ENCODE measurements at regions not wholly inside any gene's neighbourhood (a gene's known extent, or its start where the extent isn't known, plus 50 kb on each side); places are given as distances from the start of the nearest gene placed in this dataset.

GRCh38 chr12:66028390-66028789, 102.2 kb downstream of the LLPH start:
- Histone ChIP-seq H3K27me3 (ENCODE audit: insufficient read depth, low read length) (no peaks in the 10 kb centered on the region), H3K79me1 (ENCODE audit: low read length) (peaks cover 6% of the 10 kb centered on the region), H3K79me2 (ENCODE audit: control insufficient read depth, insufficient read depth, low read length, poor library complexity) (no peaks in the 10 kb centered on the region), H2BK120ac (ENCODE audit: insufficient read depth, low read length, poor library complexity) (no peak overlapping the region), H3K9ac (ENCODE audit: low read length) (no peak overlapping the region), H4K12ac (ENCODE audit: low read depth, low read length) (no peak overlapping the region), H2BK5ac (ENCODE audit: low read depth, low read length, poor library complexity) (no peak overlapping the region), H2AFZ (ENCODE audit: insufficient read depth, low read length, poor library complexity) (no peak overlapping the region), H4K8ac (ENCODE audit: low read depth, low read length) (no peak overlapping the region), H3K36me3 (ENCODE audit: control insufficient read depth in 1 of 2, insufficient read depth in 2 of 2, low read length in 2 of 2) (no peaks in the 10 kb centered on the region), H2AK5ac (ENCODE audit: low read length) (no peak overlapping the region), H4K91ac (ENCODE audit: low read depth, low read length) (no peak overlapping the region), H3K9me3 (ENCODE audit: insufficient read depth, low read depth, low read length) (no peaks in the 10 kb centered on the region), H3K23ac (ENCODE audit: low read length) (no peak overlapping the region), H3K27ac (ENCODE audit: low read depth, low read length) (no peak overlapping the region), H3K4me1 (ENCODE audit: control insufficient read depth in 1 of 2, insufficient read depth in 2 of 2, low read length in 2 of 2) (peaks cover 0 to 2% of the 10 kb centered on the region in 2 experiments), H3K18ac (ENCODE audit: low read length) (no peak overlapping the region), H2BK12ac (ENCODE audit: low read length) (peak overlapping the region; percentile 95), H3K4me2 (ENCODE audit: low read length) (no peak overlapping the region), H3K4ac (ENCODE audit: low read depth, low read length) (no peak overlapping the region), H3K14ac (ENCODE audit: low read length) (no peak overlapping the region), H3K4me3 (ENCODE audit: low read depth, low read length) (no peak overlapping the region)
- WGBS (ENCODE audit: extremely low coverage, insufficient coverage, insufficient read length): no CpG with 5 or more reads among the region's 2 CpGs
- no peak for DNase-seq

- H3K4ac ChIP-seq (ENCODE audit: low read depth, low read length): no peak overlapping the region
- H4K12ac ChIP-seq (ENCODE audit: low read depth, low read length): no peak overlapping the region
- no peak overlapping the region for H3K4me2 ChIP-seq (ENCODE audit: low read length)
- no peaks in the 10 kb centered on the region for H3K27me3 ChIP-seq (ENCODE audit: insufficient read depth, low read length)
- H2AFZ ChIP-seq (ENCODE audit: insufficient read depth, low read length, poor library complexity): no peak overlapping the region
- H3K9me3 ChIP-seq (ENCODE audit: insufficient read depth, low read depth, low read length): no peaks in the 10 kb centered on the region
- no peaks in the 10 kb centered on the region for H3K36me3 ChIP-seq (ENCODE audit: control insufficient read depth in 1 of 2, insufficient read depth in 2 of 2, low read length in 2 of 2)
- H3K23ac ChIP-seq (ENCODE audit: low read length): no peak overlapping the region
- H3K4me3 ChIP-seq (ENCODE audit: low read depth, low read length): no peak overlapping the region
- peak overlapping the region; percentile 74 for H3K27ac ChIP-seq (ENCODE audit: low read depth, low read length)
- no peak overlapping the region for H2BK120ac ChIP-seq (ENCODE audit: insufficient read depth, low read length, poor library complexity)
- H2AK5ac ChIP-seq (ENCODE audit: low read length): no peak overlapping the region
- peak overlapping the region; percentile 81 for H2BK5ac ChIP-seq (ENCODE audit: low read depth, low read length, poor library complexity)
- peak overlapping the region; percentile 43 for H4K91ac ChIP-seq (ENCODE audit: low read depth, low read length)
- H4K8ac ChIP-seq (ENCODE audit: low read depth, low read length): no peak overlapping the region
- peak overlapping the region; percentile 76 for H3K14ac ChIP-seq (ENCODE audit: low read length)
- H2BK12ac ChIP-seq (ENCODE audit: low read length): peak overlapping the region; percentile 70
- H3K79me2 ChIP-seq (ENCODE audit: control insufficient read depth, insufficient read depth, low read length, poor library complexity): no peaks in the 10 kb centered on the region
- peak; percentile 34 to 73 for DNase-seq
- WGBS (ENCODE audit: extremely low coverage, insufficient coverage, insufficient read length): no CpG with 5 or more reads among the region's 2 CpGs
- no peak overlapping the region for H3K18ac ChIP-seq (ENCODE audit: low read length)
- H3K4me1 ChIP-seq (ENCODE audit: control insufficient read depth in 1 of 2, insufficient read depth in 2 of 2, low read length in 2 of 2): peaks cover 0 to 2% of the 10 kb centered on the region in 2 experiments
- H3K9ac ChIP-seq (ENCODE audit: low read length): no peak overlapping the region
- H3K79me1 ChIP-seq (ENCODE audit: low read length): peaks cover 7% of the 10 kb centered on the region
These were observed 105.1 kb downstream of the LLPH start for GRCh38 chr12:66025477-66025876.

- H3K27ac ChIP-seq (ENCODE audit: low read depth, low read length): no peak overlapping the region
- H4K8ac ChIP-seq (ENCODE audit: low read depth, low read length): no peak overlapping the region
- peaks cover 7% of the 10 kb centered on the region for H3K79me1 ChIP-seq (ENCODE audit: low read length)
- H2AK5ac ChIP-seq (ENCODE audit: low read length): no peak overlapping the region
- H3K23ac ChIP-seq (ENCODE audit: low read length): no peak overlapping the region
- H2BK12ac ChIP-seq (ENCODE audit: low read length): no peak overlapping the region
- H2AFZ ChIP-seq (ENCODE audit: insufficient read depth, low read length, poor library complexity): no peak overlapping the region
- H3K4me1 ChIP-seq (ENCODE audit: control insufficient read depth in 1 of 2, insufficient read depth in 2 of 2, low read length in 2 of 2): peaks cover 0 to 2% of the 10 kb centered on the region in 2 experiments
- no peak overlapping the region for H4K91ac ChIP-seq (ENCODE audit: low read depth, low read length)
- H3K79me2 ChIP-seq (ENCODE audit: control insufficient read depth, insufficient read depth, low read length, poor library complexity): no peaks in the 10 kb centered on the region
- H3K27me3 ChIP-seq (ENCODE audit: insufficient read depth, low read length): no peaks in the 10 kb centered on the region
- DNase-seq: no peak
- H3K4me2 ChIP-seq (ENCODE audit: low read length): no peak overlapping the region
- H3K4ac ChIP-seq (ENCODE audit: low read depth, low read length): no peak overlapping the region
- no peak overlapping the region for H3K18ac ChIP-seq (ENCODE audit: low read length)
- H3K4me3 ChIP-seq (ENCODE audit: low read depth, low read length): no peak overlapping the region
- no peak overlapping the region for H2BK5ac ChIP-seq (ENCODE audit: low read depth, low read length, poor library complexity)
- no peak overlapping the region for H2BK120ac ChIP-seq (ENCODE audit: insufficient read depth, low read length, poor library complexity)
- no peaks in the 10 kb centered on the region for H3K9me3 ChIP-seq (ENCODE audit: insufficient read depth, low read depth, low read length)
- H3K36me3 ChIP-seq (ENCODE audit: control insufficient read depth in 1 of 2, insufficient read depth in 2 of 2, low read length in 2 of 2): no peaks in the 10 kb centered on the region
- no CpG with 5 or more reads among the region's 1 CpG for WGBS (ENCODE audit: extremely low coverage, insufficient coverage, insufficient read length)
- H3K14ac ChIP-seq (ENCODE audit: low read length): no peak overlapping the region
- H3K9ac ChIP-seq (ENCODE audit: low read length): no peak overlapping the region
- H4K12ac ChIP-seq (ENCODE audit: low read depth, low read length): no peak overlapping the region
These were observed 105.6 kb downstream of the LLPH start for GRCh38 chr12:66024949-66025348.

GRCh38 chr12:66020481-66020880, 110.1 kb downstream of the LLPH start:
- Histone ChIP-seq H3K14ac (ENCODE audit: low read length) (no peak overlapping the region), H3K79me2 (ENCODE audit: control insufficient read depth, insufficient read depth, low read length, poor library complexity) (peaks cover 2% of the 10 kb centered on the region), H3K4ac (ENCODE audit: low read depth, low read length) (no peak overlapping the region), H3K9me3 (ENCODE audit: insufficient read depth, low read depth, low read length) (no peaks in the 10 kb centered on the region), H3K27me3 (ENCODE audit: insufficient read depth, low read length) (no peaks in the 10 kb centered on the region), H2BK12ac (ENCODE audit: low read length) (peak overlapping the region; percentile 17), H3K23ac (ENCODE audit: low read length) (no peak overlapping the region), H3K4me2 (ENCODE audit: low read length) (no peak overlapping the region), H3K4me1 (ENCODE audit: control insufficient read depth in 1 of 2, insufficient read depth in 2 of 2, low read length in 2 of 2) (peaks cover 6 to 7% of the 10 kb centered on the region in 2 experiments), H3K9ac (ENCODE audit: low read length) (no peak overlapping the region), H4K91ac (ENCODE audit: low read depth, low read length) (no peak overlapping the region), H3K4me3 (ENCODE audit: low read depth, low read length) (no peak overlapping the region), H3K27ac (ENCODE audit: low read depth, low read length) (no peak overlapping the region), H4K8ac (ENCODE audit: low read depth, low read length) (no peak overlapping the region), H2AK5ac (ENCODE audit: low read length) (no peak overlapping the region), H4K12ac (ENCODE audit: low read depth, low read length) (no peak overlapping the region), H3K18ac (ENCODE audit: low read length) (no peak overlapping the region), H2AFZ (ENCODE audit: insufficient read depth, low read length, poor library complexity) (no peak overlapping the region), H3K79me1 (ENCODE audit: low read length) (peaks cover 16% of the 10 kb centered on the region), H2BK5ac (ENCODE audit: low read depth, low read length, poor library complexity) (no peak overlapping the region), H2BK120ac (ENCODE audit: insufficient read depth, low read length, poor library complexity) (peak overlapping the region; percentile 30), H3K36me3 (ENCODE audit: control insufficient read depth in 1 of 2, insufficient read depth in 2 of 2, low read length in 2 of 2) (no peaks in the 10 kb centered on the region)
- no CpG with 5 or more reads among the region's 12 CpGs for WGBS (ENCODE audit: extremely low coverage, insufficient coverage, insufficient read length)
- no peak for DNase-seq

Data from trophoblast cell (in vitro differentiated cells and primary cell).